ENCODE measurements at regions not wholly inside any gene's neighbourhood (a gene's known extent, or its start where the extent isn't known, plus 50 kb on each side); places are given as distances from the start of the nearest gene placed in this dataset.

GRCh38 chr21:21675601-21676000 is 677.4 kb downstream of the NCAM2 start:
- no peaks in the 10 kb centered on the region for H3K4me1 ChIP-seq (ENCODE audit: control insufficient read depth, insufficient read depth, low read length)
- no peaks in the 10 kb centered on the region for H3K27me3 ChIP-seq (replicated peaks in 1 of 2; ENCODE audit: control insufficient read depth in 2 of 2, insufficient read depth in 2 of 2, low read length in 1 of 2)
- no peak overlapping the region for H3K4me2 ChIP-seq (ENCODE audit: control insufficient read depth, insufficient read depth)
- H2AFZ ChIP-seq (ENCODE audit: control insufficient read depth, low read depth, low read length), result no peak overlapping the region
- no peak overlapping the region for H3K9ac ChIP-seq (ENCODE audit: control insufficient read depth, insufficient read depth, low read length)
- CTCF ChIA-PET, result no interaction called here
- SMC1A ChIA-PET (ENCODE audit: uncharacterized antibody, unreplicated experiment), result no interaction called here
- no peak for FAIRE-seq
- no peak for DNase-seq (ENCODE audit: low read depth, low spot score)
- BruUV-seq (replicated peaks), result no TSS peak
- TF ChIP-seq STAT1 (conservative IDR thresholded peaks at IDR 0.05), result no peak
- TF ChIP-seq SMC3 (IDR thresholded peaks at IDR 0.05; ENCODE audit: borderline replicate concordance, low read length), result no peak
- TF ChIP-seq NR2C1 (IDR thresholded peaks at IDR 0.05), result no peak
- TF ChIP-seq, protein P1, sequence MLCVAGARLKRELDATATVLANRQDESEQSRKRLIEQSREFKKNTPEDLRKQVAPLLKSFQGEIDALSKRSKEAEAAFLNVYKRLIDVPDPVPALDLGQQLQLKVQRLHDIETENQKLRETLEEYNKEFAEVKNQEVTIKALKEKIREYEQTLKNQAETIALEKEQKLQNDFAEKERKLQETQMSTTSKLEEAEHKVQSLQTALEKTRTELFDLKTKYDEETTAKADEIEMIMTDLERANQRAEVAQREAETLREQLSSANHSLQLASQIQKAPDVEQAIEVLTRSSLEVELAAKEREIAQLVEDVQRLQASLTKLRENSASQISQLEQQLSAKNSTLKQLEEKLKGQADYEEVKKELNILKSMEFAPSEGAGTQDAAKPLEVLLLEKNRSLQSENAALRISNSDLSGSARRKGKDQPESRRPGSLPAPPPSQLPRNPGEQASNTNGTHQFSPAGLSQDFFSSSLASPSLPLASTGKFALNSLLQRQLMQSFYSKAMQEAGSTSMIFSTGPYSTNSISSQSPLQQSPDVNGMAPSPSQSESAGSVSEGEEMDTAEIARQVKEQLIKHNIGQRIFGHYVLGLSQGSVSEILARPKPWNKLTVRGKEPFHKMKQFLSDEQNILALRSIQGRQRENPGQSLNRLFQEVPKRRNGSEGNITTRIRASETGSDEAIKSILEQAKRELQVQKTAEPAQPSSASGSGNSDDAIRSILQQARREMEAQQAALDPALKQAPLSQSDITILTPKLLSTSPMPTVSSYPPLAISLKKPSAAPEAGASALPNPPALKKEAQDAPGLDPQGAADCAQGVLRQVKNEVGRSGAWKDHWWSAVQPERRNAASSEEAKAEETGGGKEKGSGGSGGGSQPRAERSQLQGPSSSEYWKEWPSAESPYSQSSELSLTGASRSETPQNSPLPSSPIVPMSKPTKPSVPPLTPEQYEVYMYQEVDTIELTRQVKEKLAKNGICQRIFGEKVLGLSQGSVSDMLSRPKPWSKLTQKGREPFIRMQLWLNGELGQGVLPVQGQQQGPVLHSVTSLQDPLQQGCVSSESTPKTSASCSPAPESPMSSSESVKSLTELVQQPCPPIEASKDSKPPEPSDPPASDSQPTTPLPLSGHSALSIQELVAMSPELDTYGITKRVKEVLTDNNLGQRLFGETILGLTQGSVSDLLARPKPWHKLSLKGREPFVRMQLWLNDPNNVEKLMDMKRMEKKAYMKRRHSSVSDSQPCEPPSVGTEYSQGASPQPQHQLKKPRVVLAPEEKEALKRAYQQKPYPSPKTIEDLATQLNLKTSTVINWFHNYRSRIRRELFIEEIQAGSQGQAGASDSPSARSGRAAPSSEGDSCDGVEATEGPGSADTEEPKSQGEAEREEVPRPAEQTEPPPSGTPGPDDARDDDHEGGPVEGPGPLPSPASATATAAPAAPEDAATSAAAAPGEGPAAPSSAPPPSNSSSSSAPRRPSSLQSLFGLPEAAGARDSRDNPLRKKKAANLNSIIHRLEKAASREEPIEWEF (IDR thresholded peaks at IDR 0.05; ENCODE audit: insufficient replicate concordance, low read depth, low read length), result no peak
- H4K20me1 ChIP-seq (ENCODE audit: control insufficient read depth, insufficient read depth), result no peaks in the 10 kb centered on the region
- no peak overlapping the region for H3K4me3 ChIP-seq
- ATAC-seq, result no peak
- H3K9me3 ChIP-seq (replicated peaks; ENCODE audit: control insufficient read depth, insufficient read depth, low read length), result no peaks in the 10 kb centered on the region
- in situ Hi-C loops (cut with MboI) (no loop called here), intact Hi-C loops (cut with micrococcal nuclease; ENCODE audit: unreplicated experiment) (no loop called here)
- RAD21 ChIA-PET (ENCODE audit: unreplicated experiment), result no interaction called here
- POLR2A ChIA-PET, result no interaction called here
- H3K36me3 ChIP-seq (ENCODE audit: control insufficient read depth in 2 of 2, insufficient read depth in 2 of 2, low read length in 1 of 2), result no peaks in the 10 kb centered on the region
- no peaks in the 10 kb centered on the region for H3K79me2 ChIP-seq (ENCODE audit: control insufficient read depth, insufficient read depth, low read length)
- H3K27ac ChIP-seq (ENCODE audit: control insufficient read depth, insufficient read depth), result no peak overlapping the region
- 11% methylated on average over 5 of the region's 5 CpGs for WGBS (ENCODE audit: insufficient coverage, insufficient replicate concordance, low lambda C conversion rate, missing lambda C conversion rate)
